HS-5 (cell line): ENCODE measurements at regions not wholly inside any gene's neighbourhood (a gene's known extent, or its start where the extent isn't known, plus 50 kb on each side); places are given as distances from the start of the nearest gene placed in this dataset.
"Not testable (repeated sequence)": the region's sequence is repeated elsewhere in the genome, so short reads cannot be mapped to it uniquely, and the experiment has no call there.

ENCODE experiments used
- DNase-seq: peaks from one replicate; pipeline ENCODE4 v3.0.0-alpha.2; 2012; ENCODE audit warnings: low read depth

DNA sequence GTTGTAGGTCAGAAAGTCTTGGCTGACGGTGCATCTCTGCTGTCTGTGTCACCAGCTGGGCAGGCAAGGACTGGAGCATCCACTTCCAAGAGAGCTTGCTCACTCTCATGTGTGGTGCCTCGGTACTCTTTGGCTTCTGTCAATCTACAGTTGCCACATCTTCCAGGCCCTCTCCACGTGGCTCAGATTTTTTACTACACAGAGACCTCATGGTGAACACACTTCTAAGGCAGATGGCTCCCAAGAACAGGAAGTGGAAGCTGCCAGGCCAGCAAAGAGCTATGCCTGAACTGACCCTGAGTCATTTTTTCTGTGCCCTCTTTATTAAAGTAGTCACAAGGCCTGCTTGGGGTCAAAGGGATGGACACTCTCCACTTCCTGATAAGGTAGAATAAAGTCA, 351.5 kb upstream of the AUTS2 start:
- no peak for DNase-seq

- DNase-seq = not testable (repeated sequence)
These were observed 349.9 kb upstream of the AUTS2 start for GRCh38 chr7:69248382-69248828.

DNA sequence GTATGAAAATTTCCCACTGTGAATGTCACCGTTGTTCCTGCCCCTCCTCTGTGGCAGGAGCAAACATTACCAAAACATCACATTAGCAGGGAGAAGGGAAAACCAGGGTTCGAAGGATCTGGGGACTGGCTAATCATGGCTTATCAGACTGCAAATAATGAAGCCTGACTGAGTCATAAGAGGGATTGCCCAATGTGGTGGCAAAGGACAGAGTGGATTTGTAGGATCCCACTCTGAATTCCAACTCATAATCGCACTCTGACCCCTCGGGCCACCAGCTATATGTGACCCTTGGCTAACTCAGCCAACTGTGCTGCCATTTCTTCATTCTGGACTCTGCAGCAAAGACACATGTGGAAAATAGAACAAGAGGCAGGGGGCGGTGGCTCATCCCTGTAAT, 347.3 kb upstream of the AUTS2 start:
- no peak for DNase-seq

GRCh38 chr7:69254643-69255042, 343.6 kb upstream of the AUTS2 start:
- no peak for DNase-seq

DNA sequence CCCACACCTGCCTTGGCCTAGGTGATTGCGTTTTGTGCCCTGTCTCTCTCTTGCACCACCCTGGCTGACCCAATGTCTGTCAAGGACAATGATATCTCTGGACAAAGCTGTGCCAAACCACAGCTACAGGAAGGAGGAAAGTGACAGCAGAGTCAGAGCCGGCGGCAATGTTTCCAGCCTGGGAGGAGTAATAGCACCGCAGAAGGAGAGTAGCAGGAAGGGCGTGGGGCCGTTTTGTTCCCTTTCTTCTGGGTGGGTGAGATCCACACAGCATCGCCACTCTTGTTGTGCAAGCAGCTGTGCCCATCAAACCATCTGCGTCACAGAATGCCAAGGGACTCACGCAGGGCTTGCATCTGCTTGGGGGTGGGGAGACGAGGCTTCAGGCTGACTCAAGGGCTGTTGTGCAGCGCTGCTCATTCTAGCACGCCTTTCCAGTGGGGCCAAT, 341.6 kb upstream of the AUTS2 start:
- no peak for DNase-seq

DNA sequence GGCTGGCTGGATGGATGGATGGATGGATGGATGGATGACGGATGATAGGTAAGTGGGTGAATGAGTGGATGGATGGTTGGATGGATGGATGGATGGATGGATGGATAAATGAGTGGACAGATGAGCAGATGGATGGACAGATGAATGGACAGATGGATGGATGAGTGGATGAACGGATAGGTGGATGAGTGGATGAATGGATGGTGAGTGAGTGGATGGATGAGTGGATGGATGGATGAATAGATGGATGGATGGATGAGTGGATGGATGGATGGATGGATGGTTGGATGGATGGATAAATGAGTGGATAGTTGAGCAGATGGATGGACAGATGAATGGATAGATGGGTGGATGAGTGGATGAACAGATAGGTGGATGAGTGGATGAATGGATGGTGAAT, 340.7 kb upstream of the AUTS2 start:
- no peak for DNase-seq

DNA sequence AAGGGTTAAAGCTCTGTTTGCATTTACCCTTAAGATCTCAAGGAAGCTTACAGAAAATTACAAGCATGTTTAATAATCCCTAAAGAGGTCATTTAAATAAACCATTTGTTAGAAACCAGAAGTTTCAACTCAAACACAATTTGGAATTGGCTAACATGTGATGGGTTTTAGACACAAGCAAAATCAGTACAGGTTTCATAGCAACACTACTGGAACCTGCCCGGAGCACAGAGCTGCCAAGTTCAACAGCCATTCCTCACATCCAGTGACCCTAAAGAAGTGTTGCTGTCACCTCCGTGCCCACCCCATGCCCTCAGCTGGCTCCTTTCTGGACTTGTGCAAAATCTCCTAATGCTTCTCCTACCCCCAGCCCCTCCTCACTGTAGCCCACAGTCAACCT, 338.8 kb upstream of the AUTS2 start:
- no peak for DNase-seq

- DNase-seq = no peak
These were observed 338.3 kb upstream of the AUTS2 start for GRCh38 chr7:69260023-69260422.

DNA sequence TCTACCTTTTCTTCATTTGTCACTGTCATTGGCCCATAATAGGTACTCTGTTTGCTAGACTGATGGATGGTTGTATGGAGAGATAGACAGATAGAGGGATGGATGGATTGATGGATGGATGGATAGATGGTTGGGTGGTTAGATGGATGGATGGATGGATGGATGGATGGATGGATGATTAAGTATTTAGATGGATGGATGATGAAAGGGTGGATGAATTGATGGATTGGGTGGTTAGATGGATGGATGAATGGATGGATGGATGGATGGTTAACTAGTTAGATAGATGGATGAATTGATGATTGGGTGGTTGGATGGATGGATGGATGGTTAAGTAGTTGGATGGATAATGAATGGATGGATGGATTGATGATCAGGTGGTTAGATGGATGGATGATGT, 334.7 kb upstream of the AUTS2 start:
- DNase-seq = no peak

GRCh38 chr7:69269806-69270205, 328.5 kb upstream of the AUTS2 start:
- no peak for DNase-seq

DNA sequence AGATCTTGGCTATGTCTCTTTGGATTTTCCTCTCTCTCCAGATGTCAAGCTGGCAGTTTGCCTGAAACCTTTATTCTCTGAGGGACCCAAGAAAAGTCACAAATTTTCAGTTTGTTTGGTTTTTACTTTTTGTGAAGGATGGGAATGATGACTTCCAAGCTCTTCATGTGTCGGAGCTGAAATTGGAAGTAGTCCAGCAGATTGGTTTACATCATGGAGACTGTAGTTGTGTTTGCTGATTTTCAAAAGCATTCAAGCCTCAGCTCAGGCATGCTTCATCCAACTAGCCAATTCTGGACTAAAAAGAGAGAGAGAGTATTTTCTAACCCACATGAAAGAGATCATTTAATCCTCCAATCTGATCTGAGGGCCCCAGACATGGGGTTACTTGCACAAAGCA, 326.2 kb upstream of the AUTS2 start:
- DNase-seq = no peak

DNA sequence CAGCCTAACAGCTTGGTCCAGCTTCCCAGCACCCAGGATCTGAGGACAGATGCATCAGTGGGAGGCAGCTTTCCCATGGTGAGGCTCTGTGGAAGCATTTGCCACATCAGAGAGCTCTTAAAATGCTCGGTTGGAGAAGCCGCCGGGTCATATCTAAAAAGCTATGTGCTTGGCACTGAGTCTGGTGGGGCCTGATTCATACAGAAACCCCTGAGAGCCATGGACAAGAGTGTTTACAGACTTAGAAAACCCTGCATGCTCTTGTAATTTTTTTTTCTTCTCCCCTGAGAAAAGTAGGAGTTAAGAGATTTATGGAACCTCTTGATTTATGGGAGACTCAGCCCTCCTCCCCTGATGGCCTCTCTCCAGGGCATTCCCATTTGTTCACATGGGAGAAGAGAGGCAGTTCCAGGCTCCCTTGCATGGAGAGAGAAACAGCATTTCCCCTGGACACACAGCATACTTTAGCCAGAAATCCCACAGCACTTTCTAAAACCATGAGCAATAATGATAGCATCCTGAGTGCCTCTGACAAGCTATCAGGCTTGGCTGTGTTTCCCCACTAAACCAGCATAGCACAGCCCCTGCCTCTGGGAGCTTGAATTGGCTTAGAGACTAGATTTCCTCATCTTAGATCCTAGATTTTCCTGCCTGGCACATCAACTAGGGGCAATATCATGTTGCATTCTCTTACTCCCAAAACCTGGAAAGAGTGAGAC, 322.1 kb upstream of the AUTS2 start:
- no peak for DNase-seq

DNA sequence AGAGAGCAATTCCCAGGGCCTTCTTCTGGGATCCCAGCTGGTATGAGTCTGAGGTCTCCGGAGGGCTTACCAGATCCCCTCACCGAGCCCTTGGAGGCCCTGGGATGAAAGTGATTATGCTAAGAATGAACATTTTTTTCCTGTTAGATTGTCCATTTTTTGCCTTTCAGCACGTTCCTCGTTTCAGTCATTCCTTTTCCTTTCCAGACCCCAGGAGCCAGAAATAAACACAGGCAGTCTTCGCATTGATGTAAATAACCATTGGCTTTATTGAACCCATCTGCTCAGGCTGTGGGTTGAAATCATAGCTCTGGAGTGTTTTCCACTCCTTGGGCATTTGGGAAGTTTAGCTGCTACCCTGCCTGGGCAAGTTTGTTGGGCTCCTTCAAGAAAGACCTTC, 320.9 kb upstream of the AUTS2 start:
- no peak for DNase-seq

DNA sequence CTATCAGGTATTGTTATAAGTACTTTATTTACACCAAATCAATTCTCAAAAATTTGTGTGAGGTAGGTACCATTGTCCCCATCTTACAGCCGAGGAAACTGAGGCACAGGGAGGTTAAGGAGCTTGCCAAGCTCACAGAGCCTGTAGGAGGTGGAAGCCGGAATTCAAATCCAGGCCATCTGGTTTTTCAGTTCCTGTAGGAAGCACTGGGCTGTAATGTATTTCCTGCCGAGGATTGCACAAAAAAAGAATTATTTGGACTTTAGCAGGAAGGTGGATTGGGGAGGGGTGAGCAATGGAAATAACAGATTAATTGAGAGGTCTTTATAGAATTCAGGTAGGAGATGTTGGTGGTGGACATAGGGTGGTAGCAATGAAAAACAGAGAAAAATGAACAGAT, 315.3 kb upstream of the AUTS2 start:
- no peak for DNase-seq

DNA sequence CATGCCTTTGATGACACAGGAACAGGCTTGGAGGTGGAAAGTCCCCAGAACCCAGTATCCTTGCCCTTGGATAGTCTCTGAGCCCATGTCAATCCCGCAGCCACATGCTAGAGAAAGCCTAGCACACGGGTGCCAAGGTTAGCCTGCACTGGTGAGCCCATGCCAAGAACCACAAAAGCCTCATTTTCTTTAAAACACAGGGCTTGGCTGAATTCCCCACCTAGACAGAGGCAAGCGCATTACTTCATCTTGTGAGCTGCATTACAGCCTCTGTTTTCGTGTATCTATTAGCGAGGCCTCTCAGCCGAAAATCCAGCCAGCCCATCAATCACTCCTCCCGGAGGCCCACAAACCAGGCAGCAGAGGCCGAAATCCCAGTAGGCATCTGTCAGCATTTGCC, 314.9 kb upstream of the AUTS2 start:
- no peak for DNase-seq

DNA sequence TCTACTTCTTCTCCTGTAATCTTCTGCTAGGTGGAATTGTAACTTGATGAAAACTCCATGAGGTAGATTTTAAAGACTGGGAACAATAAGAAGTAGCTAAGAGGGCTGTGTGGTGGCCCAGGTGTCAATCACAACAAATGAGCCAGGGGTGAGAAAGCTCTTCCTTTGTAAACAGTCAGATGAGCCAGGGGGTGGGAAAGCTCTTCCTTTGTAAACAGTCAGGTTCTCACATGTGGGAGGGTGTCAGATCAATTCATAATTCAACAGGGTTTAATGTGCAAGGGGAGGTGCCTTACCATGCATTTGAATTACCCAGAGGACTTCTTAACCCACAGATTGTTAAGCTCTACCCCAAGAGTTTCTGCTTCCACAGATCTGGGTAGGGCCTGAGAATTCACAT, 312.4 kb upstream of the AUTS2 start:
- no peak for DNase-seq

- DNase-seq = no peak
These were observed 302.3 kb upstream of the AUTS2 start for GRCh38 chr7:69295977-69296376.

DNA sequence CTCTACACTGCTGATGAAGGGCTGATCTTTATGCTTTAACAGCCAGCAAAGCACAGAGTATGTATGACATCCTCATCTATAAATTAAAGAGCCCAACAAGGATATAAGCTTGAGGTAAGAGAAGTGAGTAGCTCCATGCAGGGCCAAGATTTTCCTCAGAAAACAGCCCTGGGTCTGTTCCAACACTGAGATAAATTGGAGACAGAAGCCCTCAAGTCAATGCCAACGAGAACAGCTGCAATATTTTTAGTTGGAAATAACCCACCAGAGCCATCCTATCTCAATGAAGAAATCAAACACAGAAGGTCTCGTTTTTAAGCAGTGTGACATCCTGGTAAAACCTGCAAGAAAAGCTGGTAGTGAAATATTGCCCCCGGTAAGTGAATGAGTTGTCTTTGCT, 297.0 kb upstream of the AUTS2 start:
- no peak for DNase-seq

DNA sequence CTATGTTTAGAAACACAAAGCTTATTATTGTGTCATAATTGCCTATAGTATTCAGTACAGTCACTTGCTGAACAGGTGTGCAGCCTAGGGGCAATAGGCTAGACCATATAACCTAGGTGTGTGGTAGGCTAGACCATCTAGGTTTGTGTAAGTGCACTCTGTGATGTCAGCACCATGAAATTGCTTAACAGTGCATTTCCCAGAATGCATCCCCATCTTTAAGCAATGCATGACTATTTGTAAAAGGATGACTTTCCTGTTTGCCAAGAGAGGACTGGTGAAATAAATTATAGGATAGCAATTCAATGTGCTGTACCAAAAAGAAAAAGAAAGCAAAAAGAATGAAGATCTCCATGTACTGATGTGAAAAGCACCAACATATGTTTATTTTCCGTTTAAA, 288.7 kb upstream of the AUTS2 start:
- DNase-seq = no peak

- DNase-seq = no peak
These were observed 286.8 kb upstream of the AUTS2 start for GRCh38 chr7:69311489-69311888.

- DNase-seq = not testable (repeated sequence)
These were observed 284.4 kb upstream of the AUTS2 start for GRCh38 chr7:69313852-69314251.

DNA sequence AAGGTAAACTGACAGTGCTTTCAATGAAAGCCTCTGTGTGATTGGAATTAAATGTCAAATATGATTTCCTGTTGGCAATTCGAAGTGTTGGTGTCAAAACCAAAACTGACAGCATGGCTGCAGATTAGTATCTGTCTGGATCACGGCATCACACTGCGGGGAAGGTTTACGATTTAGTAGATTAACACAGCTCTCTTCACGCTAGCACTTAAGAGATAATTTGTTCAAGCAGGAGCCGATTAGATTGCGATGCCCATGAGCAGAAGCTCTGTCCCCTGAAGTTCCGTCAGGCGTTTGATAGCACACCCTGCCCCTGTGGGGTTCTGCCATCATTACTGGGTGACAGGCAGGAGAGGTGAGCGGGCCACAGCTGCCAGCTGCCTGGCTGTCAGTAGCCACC, 279.5 kb upstream of the AUTS2 start:
- no peak for DNase-seq

- no peak for DNase-seq
These were observed 269.8 kb upstream of the AUTS2 start for GRCh38 chr7:69328516-69328915.

- DNase-seq = no peak
These were observed 263.6 kb upstream of the AUTS2 start for GRCh38 chr7:69334701-69335100.

DNA sequence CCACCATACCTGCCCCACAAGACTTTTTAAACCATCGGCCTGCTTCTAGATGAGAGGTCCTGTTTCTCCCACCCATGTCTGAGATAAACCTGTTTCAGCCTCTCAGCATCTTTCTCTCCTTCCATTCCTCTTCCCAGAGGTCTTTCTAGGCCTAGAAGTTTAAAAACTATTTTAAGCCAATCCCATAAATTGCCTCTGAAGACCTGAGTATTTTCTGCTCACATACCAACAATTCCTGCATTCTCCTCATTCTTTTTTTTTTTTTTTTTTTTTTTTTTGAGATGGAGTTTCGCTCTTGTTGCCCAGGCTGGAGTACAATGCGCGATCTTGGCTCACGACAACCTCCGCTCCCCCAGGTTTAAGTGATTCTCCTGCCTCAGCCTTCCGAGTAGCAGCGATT, 262.9 kb upstream of the AUTS2 start:
- no peak for DNase-seq
